ENCODE measurements at regions not wholly inside any gene's neighbourhood (a gene's known extent, or its start where the extent isn't known, plus 50 kb on each side); places are given as distances from the start of the nearest gene placed in this dataset.

DNA sequence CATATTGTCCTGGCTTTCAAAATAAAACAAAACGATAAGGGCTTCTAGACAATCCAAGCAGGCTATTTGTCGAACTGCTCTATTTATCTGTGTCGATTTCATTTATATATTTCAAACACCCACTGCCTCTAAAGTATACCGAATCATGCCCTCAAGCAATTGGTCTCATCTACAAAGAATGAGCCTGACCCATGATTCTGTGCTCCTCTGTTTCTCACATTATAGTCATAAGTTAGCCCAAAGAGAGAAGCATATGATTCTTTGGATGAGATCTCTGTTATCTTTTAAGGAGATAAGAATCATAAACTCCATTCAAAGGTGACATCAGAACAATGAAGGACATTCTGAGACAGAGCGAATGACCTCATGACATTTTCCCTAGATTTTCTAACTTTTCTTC lies 191.1 kb downstream of the MAP2K6 start:
- TF ChIP-seq CTCF (IDR thresholded peaks at IDR 0.05) (no peak), POLR2A (IDR thresholded peaks at IDR 0.05) (no peak)

Measured in testis (tissue), 2 donors.